HG02852 (cell line): ENCODE measurements at regions not wholly inside any gene's neighbourhood (a gene's known extent, or its start where the extent isn't known, plus 50 kb on each side); places are given as distances from the start of the nearest gene placed in this dataset.
"Not testable (repeated sequence)": the region's sequence is repeated elsewhere in the genome, so short reads cannot be mapped to it uniquely, and the experiment has no call there.

Source experiments
- ATAC-seq: cut with Tn5 transposase; IDR thresholded peaks from one replicate; pipeline ENCODE4 v1.9.1; 2021; ENCODE audit warnings: mild to moderate bottlenecking, moderate library complexity; ENCODE audit not compliant: unreplicated experiment

DNA sequence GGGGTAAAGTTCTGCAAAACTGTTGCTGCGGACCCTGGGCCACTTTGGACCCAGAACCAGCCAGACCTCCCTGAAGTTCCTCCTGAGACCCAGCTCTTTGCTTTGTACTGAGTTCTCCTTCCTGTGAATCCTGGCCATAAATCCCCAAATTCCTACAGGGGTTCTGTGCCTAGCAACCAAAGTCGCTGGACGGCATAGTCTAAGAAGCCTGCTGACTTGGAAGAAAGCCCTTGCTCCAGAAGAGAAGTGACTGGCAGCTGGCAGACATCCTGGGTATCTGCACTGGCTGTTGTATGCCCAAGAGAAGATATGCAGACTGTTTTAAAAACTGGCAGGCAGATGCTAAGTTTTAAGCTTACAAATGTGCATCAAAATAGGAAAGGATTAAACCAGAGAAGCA, 99.9 kb upstream of the SLC24A4 start:
- ATAC-seq = no peak

DNA sequence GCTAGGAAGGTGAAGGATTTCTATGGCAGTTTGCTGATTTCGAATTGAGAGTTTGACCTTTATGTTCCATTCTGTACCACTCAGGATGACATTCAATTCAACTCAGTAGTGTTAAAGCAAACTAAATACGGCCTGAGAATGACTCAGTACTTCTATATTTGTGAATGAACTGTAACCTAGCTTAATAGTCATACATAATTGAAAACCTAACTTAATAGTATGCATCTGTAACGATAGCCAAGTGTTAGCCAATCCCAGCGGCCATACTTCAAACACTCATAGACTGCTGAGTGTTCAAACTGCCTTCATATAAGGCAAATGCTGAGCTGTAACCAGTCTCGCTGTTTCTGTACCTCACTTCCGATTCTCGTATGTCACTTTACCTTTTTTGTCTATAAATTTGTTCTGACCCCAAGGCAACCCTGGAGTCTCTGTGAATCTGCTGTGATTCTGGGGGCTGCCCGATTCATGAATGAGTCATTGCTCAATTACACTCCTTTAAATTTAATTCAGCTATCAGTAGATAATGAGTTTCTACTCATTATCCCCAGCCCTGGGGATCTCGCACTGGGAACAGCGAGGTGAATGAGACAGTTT, 98.5 kb upstream of the SLC24A4 start:
- no peak for ATAC-seq

DNA sequence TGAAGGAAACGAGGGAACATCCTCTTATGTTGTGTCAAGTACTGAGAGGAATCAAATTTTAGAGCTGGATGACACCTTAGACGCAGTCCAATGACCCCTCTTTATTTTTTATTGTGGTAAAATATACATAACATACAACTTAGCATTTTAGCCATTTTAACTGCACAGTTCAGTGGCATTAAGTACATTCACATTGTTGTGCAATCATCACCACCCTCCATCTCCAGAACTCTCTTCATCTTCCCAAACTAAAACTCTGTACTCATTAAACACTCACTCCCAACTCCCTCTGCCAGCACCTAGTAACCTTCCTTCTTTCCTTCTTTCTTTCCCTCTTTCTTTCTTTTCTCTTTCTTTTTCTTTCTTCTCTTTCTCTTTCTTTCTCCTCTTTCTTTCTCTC, 97.2 kb upstream of the SLC24A4 start:
- ATAC-seq = no peak

DNA sequence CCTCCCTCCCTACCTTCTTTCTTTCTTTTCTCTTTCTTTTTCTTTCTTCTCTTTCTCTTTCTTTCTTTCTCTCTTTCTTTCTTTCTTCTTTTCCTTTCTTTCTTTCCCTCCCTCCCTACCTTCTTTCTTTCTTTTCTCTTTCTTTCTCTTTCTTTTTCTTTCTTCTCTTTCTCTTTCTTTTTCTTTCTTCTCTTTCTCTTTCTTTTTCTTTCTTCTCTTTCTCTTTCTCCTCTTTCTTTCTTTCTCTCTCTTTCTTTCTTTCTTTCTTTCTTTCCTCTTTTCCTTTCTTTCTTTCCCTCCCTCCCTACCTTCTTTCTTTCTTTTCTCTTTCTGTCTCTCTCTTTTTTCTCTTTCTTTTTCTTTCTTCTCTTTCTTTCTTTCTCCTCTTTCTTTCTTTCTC, 96.8 kb upstream of the SLC24A4 start:
- not testable (repeated sequence) for ATAC-seq

DNA sequence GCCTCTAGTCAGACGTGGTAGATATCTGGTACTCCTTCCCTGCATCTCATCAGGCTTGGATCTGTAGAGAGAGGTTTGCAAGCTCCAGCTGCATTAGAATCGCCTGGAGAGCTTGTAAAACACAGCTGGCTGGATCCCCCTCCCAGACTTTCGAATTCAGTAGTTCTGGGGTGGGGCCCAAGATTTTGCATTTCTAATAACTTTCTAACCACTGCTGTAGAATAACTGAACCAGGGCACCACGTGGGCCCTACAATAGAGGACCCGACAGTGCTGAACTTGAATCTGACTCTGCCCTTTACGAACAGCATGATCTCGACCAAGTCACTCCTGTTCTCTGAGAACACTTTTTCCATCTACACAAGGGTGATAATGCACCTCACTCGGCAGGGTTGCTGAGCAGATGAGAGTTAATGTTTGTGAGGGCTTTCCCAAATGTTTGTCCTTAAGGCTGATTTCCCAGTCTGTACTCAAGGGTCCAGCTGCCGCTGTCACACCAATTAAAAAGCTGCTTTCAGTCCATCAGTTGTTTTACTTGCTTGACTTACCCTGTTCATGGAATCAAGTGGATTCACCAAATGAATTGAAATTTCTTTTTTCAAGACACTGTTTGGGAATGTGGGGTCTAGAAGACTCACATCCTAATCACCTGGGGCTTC, 86.6 kb upstream of the SLC24A4 start:
- no peak for ATAC-seq

DNA sequence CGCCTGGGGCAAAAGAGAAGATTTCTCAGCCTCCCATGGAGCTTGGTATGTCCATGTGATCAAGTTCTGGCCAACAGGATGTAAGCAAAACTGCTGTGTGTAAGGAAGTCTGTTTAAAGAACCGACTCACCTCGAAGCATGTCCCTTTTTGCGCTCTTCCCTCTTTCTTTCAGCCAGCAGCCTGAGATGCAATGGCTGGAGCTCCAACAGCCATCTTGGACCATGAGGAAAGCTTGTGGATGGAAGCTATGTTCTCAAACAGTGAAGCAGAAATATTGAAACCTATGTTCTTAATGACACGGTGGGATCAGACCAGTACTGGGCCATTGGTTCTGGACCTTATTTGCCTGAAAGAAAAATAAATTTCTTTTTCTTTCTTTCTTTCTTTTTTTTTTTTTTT, 82.3 kb upstream of the SLC24A4 start:
- no peak for ATAC-seq

DNA sequence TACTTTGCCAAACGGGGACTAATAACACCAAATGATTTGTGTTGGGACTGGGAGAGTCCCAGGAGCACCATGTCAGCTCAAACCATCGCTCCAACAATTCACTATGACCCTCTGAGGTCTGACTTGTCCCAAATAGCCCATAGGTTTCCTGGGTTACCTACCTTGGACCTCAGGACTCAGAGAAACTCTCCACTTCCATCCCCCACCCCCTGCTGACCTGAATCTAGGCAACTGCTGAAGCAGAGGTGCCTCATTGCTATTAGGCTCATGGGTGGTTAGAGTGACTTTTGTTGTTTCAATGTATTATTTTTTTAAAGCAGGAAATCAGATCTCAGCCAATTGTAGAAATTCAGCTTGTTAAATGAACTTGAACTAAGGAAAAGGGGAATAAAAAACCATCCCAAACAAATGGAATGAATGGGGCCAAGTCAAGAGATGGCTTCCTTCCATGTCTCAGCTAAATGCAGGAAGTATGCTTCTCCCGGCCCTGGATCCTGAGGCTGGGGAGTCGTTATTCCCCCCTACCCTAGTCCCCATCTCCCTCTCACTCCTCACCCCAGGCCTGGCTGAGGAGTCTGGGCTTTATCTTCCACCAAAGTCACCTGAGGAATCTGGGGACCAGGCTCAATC, 80.9 kb upstream of the SLC24A4 start:
- ATAC-seq = no peak

DNA sequence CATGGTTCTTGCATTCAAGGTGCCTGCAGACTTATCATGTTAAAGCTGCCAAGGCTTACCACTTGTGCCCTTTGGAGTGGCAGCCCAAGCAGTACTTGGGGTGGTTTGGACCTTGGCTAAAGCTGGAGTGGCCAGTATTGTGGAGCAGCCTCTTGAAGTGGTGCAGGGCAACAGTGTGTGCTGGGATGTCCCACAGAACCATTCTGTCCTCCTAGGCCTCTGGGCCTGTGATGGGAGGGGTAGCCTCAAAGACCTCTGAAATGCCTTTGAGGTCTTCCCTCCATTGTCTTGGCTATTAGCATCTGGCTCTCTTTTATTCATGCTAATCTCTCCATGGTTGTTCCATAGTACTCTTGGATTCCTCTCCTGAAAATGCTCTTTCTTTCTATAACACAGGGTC, 78.2 kb upstream of the SLC24A4 start:
- ATAC-seq = no peak

DNA sequence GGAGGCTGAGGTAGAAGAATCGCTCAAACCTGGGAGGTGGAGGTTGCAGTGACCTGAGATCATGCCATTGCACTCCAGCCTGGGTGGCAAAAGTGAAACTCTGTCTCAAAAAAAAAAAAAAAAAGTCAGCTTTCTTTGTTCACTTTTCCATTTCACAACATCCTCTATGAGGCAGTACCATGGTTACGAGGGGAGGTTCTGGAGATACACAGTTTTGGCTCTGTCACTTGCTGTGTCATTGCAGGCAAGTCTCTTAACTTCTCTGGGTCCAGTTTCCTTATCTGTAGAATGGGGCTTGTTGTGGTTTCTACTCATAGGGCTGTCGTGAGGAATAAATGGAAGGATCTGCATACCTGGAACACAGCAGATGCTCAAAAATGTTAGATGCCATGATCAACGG, 75.6 kb upstream of the SLC24A4 start:
- no peak for ATAC-seq

DNA sequence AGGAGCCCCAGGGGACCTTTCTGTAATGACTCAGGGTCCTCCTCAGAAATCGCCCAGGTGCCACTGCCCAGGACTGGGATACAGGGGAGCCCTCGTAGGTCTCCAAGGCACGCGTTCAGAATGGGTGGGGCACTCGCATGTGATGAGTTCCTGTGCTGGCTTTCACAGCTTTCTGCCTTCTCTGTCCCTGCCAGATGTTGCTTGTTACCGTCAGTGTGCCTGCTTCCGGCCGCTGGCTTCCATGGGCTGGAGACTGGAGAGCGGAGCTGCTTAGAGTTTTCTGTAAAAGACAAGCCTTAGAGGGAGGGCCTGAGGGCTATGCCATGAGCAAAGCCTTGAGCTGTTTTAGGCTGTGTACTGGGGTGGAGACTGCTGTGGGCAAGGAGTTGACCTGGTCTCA, 75.0 kb upstream of the SLC24A4 start:
- ATAC-seq = no peak

DNA sequence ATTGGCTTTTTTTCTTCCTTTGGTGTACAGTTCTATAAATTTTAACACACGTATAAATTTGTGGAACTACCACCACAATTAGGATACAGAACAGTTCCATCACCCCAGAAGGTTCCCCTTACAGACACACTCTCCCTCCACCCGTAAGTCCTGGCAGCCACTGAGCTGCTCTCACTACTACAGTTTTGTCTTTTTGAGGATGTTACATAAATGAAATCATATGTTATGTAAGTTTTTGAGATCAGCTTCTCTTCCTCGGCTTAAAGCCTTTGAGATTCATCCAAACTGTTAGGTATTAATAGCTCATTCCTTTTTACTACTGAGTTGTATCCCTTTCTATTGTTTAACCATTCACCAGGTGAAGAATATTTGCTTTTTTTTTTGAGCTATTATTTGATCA, 74.3 kb upstream of the SLC24A4 start:
- ATAC-seq = no peak

DNA sequence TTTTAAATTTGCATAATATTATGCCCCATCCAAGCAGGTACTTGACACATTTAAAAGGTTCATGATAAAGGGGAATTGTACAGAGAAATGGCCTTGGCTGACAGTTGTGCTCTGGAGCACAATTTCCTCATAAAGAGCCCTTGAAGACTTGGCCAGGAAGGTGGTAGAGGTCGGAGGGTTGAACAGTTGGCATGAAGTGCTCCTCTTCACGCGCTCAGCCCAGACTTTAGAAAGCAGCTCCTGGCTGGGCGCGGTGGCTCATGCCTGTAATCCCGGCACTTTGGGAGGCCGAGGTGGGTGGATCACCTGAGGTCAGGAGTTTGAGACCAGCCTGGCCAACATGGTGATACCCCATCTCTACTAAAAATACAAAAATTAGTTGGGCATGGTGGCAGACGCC, 72.6 kb upstream of the SLC24A4 start:
- ATAC-seq = not testable (repeated sequence)

DNA sequence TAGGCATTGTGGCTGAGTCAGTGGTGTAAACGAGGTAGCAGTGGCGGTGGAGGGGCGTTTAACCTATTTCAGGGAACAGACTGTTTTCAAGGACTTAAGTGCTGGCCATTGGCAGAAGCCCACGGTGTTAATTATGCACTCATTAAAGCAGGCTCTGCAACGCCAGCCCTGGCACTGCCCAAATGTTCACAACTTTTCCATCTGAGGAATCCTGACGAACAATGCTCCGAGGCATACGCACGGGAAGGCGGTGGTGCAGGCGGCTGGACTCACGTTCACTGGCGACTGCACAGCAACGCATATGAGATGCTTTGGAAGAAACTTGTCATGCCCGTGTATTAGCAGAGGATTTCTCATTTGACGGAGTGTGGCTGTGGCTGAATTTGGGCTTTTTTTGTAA, 70.6 kb upstream of the SLC24A4 start:
- no peak for ATAC-seq

DNA sequence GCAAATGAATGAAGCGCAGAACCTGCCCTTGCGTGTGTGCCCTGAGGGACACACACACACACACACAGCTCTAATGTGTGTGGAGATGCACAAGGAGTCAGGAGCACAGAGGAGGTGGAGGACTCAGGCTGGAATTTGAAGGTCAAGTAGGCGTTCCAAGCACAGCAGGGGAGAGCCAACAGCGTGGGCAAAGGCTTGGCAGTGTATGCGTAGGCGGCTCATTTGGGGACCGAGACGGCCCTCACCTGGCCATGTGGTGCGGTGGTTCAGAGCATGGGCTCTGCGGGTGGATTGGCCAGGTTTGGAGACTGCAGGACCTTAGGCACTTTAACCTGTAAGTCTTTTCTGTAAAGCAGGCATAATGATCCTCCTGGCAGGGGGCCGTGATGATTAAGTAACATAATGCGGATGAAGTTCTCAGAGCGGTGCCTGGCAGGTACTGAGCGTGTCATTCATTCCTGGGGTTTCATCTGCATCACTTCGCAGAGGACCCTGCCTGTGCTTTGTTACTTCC, 69.5 kb upstream of the SLC24A4 start:
- ATAC-seq = no peak

DNA sequence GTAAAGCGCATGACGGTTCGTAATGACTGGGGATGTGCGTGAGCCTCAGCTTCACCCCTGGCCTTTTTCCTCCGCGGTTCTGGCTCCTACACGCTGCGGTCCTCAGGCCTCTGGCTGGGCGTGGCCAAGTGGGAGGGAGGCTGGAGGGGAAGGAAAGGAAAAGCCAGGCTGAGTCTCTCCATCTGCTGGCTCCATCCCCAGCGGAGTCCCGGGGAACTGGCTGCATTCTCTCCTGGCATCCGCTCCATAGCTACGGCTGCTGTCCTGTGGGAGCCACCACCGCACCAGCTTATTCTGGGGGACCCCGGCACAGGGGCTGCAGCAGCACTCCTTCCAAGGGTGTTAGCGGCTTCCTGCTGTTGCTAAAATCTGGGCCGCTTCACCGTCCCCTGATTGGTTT, 68.2 kb upstream of the SLC24A4 start:
- ATAC-seq = no peak

DNA sequence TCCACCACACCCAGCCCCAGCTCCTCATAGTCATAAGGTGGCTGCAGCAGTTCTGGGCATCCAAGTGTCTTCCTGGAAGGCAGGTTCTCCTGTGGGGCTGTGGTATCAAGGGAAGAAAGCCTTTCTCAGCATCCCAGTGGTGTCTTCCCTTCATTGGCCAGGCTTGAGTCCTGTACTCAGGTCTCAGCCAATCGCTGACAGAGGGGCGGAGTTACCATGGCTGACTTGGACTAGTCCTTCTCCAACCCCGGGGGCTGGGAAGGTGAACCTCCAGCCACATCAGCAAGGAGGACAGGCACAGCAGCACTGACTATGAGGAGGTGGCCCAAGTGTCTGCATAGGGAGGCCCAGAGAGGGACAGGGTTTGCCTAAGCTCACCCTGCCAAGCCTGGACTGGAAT, 64.0 kb upstream of the SLC24A4 start:
- ATAC-seq = no peak

DNA sequence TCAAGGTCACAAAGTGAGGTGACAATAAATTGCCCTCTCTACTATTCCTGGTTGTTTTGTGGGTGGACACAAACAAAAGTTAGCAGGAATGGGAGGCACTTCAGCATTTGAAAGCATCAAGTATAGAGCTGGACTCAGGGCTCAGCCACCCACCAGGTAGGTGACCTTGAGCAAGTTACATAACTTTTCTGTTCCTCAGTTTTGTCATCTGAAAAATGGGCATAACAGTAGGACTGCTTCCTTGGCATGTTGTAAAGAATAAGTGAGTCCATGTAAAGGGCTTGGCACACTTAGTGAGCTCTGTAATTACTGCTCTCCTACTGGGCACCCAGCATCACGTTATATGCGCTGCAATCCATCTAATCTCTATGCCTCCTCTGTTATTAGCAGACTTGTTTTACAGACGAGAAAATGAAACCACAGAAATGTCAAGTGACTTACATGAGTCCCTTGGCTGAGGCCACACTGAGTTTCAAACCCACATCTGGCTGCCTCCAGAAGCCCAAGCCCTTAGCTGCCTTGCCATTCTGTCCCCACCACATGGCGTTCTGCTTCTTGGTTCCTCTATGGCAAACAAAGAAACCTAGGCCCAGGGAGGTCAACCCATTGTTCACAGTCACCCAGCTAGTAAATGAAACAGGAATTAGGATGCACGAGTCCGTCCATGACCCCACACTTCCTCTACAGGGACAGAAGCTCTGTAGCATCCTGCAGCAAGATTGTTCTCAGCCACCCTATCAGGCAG, 63.2 kb upstream of the SLC24A4 start:
- ATAC-seq = peak; percentile 75

DNA sequence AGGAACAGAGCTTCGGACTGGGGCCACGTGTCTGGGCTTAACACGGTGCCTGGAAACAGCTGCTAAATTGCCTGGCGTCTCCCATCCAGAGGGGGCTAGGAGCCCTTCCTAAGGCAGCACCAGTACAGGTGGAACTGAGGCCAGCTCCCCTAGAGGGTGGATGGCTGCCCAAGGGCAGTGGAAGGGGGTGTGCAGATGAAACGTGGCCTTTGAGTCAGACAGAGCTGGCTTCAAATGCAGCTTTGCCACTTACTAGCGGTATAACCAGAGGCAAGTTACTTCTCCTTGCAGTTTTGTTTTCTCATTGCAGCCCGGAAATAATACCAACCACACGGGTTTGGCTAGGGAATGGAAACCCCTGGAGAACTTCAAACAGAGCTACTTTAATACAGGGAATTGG, 59.3 kb upstream of the SLC24A4 start:
- no peak for ATAC-seq

DNA sequence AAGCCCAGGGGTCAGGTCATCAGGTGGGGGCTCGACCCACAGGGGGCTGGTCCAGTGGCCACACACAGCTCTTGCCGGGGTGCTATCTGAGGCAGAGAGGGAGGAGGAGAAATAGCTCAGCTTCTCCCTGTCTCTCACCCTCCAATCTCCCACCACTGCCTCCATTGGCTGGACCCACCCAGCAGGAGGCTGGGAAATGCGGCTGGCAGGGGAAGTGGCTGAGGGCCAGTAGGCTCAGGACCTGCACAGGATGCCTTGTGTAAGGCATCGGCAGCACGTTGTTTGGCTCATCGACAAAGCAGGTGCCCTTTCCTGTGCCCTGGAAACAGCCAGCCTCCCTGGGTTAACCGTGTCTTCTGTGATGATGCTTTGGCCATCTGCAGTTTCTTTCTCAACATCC, 58.8 kb upstream of the SLC24A4 start:
- ATAC-seq = no peak

DNA sequence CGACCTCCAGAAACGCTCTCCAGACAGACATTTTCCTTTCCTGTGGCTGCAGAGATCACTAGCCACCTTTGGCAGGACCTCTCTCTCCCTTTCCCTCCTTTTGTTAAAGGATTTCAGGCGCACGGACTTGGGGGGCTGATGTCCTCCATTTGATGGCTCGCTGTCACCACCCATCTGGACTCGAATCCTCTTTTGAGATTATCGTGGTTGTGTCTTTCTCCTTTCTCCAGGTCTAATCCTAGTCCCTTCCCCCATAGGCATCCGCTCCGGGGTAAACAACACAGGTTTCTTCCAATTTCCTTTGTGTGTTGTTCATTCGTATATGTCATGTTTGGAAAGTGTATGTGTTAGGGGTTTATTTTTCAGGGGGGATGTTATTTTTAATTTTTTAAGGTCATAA, 56.7 kb upstream of the SLC24A4 start:
- ATAC-seq = no peak
